D721Med (cell line): ENCODE measurements at regions not wholly inside any gene's neighbourhood (a gene's known extent, or its start where the extent isn't known, plus 50 kb on each side); places are given as distances from the start of the nearest gene placed in this dataset.
"Not testable (repeated sequence)": the region's sequence is repeated elsewhere in the genome, so short reads cannot be mapped to it uniquely, and the experiment has no call there.

ENCODE experiments used
- DNase-seq: peaks from one replicate; pipeline ENCODE4 v3.0.0; 2011; ENCODE audit warnings: low spot score; ENCODE audit not compliant: insufficient read length
- FAIRE-seq: peaks from 2 replicates; lab custom pipeline; 2011; peaks lifted over from hg19 to GRCh38; lab: Jason Lieb, UNC
- TF ChIP-seq, protein P1 (sequence below): IDR thresholded peaks from 2 replicates; pipeline ENCODE4 v1.5.1; 2012; ENCODE audit warnings: mild to moderate bottlenecking, control low read depth; ENCODE audit not compliant: insufficient read depth; ENCODE audit errors: missing control alignments

DNA sequence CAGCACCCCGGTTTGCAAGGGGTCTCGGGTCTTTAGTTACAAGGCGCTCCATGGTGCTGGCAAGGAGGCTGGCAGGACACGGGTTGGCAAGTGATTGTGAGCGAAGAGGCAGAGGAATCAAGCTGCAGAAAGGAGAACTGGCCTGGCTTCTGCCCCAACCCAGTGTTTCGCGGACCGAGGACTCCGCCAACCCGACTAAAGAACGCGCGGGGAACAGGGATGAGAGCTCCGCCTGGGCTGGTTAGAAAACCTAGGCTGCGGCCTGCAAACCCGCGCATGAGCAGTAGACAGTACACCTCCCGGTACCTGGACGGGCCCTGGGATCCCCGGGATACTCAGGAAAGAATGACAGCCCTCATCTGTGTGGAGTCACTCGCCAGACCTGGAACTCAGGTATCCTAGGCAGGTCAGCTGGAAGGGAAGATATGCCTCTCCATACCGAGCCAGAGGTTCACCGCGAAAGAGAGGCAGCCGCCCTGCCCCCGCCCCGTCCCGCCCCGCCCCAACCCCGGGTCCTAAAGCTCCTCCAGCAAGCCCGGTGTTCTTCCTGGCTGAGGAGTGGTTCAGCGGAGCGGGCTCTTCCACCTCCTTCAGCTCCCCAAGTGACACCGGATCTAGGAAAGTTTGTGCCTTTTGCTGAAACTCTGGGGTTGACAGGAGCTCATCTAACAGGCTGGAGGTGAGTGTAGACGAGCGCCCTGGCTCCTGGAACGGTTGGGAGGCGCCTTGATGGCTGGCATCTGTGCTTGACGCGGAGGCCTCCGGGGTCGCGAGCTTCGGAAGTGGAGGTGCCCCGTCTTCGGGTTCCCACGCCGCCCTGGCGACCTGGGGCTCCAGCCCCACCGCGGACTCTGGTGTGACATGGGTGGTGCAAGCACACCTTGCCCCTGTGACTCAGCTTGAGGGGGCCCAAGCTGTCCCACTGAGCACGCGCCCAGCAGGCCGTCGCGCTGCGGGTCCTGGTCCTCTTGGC is 1847.3 kb upstream of the DEFB115 start:
- no peak for FAIRE-seq
- no peak for DNase-seq
- TF ChIP-seq, protein P1, sequence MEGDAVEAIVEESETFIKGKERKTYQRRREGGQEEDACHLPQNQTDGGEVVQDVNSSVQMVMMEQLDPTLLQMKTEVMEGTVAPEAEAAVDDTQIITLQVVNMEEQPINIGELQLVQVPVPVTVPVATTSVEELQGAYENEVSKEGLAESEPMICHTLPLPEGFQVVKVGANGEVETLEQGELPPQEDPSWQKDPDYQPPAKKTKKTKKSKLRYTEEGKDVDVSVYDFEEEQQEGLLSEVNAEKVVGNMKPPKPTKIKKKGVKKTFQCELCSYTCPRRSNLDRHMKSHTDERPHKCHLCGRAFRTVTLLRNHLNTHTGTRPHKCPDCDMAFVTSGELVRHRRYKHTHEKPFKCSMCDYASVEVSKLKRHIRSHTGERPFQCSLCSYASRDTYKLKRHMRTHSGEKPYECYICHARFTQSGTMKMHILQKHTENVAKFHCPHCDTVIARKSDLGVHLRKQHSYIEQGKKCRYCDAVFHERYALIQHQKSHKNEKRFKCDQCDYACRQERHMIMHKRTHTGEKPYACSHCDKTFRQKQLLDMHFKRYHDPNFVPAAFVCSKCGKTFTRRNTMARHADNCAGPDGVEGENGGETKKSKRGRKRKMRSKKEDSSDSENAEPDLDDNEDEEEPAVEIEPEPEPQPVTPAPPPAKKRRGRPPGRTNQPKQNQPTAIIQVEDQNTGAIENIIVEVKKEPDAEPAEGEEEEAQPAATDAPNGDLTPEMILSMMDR = no peak

DNA sequence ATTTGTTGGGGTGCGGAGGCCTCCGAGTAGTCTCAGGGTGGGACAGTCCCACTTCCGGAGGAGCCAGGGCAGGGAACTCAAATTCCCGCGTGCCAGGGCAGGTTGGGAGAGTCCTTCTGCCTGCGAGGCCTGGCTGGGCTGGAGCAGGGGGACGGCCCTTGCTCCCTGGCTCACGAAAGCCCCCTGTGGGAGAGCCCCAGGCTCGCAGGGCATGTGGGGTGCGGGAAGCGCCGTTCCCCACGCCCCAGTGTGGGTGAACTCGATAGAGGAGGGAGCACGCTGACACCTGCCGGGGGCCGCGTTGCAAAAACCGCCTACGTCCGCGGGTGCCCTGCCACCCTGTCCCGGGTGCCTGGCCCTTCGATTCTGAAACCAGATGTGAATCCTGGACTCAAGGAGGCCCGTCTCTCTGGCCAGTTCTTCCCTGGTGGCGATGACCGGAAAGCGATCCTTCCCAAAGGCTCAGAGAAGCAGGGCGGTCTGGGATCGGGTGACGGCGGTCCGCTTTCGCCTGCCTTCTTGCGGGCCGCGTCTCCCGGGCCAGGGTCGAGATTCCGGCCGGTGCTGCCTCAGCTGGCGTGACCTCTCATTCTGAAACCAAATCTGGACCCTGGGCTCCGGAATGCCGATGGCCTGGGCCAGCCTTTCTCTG is 1846.5 kb upstream of the DEFB115 start:
- TF ChIP-seq, protein P1 = no peak
- no peak for FAIRE-seq
- DNase-seq = no peak

DNA sequence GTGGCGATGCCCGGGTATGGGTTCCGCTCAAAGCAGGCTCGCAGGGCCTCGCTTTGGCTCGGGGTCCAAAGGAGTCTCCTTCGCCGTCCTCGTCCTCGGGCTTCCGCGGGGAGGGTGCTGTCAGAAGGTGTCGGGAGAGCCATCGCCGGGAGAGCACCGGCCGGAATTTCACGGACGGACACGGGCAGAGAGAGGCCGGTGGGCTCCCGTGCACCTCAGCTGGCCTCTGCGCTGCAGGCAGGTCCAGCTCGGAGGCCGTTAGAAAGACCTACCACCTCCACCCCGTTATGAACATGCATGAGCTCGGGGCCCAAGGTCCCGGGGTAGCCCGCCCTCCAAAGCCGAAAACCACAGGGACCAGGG is 1846.0 kb upstream of the DEFB115 start:
- DNase-seq, FAIRE-seq: not testable (repeated sequence)

DNA sequence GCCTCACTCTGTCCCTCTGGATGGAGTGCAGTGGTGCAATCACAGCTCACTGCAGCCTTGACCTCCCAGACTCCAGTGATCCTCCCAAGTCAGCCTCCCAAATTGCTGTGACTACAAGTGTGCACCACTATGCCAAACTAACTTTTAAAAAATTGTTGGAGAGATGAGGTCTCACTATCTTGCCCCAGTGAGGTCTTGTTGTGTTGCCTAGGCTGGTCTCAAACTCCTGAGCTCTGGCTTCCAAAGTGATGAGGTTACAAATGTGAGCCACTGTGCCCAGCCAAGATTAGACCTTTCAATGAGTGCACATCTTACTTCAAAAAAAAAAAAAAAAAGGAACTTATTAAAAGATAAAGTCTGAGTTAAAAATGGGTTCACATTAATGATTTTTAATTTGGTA is 1838.1 kb upstream of the DEFB115 start:
- no peak for FAIRE-seq
- TF ChIP-seq, protein P1 = no peak
- DNase-seq = no peak

DNA sequence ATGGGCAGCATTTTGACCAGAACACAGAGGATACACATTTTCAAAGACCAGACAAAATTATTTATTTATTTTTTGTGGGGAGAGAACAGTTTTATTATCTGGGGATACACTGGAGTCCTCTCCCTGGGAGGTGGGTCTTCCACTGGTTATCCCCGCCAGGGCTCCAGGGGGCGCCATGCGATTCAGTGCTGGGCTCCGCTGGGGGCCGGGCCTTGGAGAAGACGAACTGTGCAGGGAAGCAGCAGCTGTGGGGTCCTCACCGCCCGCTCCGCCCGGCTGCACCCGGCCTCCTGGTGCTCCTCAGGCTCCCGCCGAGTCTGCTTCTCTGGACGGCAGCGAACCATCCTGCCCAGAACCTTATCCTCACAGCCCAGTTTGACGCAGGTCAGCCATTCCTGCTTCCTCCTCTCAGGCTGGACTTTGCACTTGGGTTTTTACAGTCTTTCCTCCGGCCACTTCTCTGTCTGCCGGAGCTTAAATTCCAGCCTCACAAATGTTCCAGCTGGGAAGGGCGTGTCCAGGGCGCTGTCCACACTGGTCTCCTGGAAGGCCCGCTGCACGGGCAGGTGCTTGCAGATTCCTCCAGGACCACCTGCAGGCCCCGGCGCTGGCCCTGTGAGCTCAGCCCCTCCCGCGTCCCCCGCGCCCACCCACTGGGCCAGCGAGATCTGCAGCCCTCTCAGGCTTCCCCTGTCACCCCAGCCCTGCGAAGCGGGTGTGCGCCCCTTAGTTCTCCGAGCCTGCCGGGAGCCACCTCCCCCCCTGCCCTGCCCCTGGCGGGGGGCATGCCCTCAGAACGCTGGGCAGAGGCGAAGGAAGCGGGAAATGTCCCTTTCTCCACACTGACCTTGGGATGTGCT is 1830.0 kb upstream of the DEFB115 start:
- FAIRE-seq = no peak
- TF ChIP-seq, protein P1 = no peak
- no peak for DNase-seq

DNA sequence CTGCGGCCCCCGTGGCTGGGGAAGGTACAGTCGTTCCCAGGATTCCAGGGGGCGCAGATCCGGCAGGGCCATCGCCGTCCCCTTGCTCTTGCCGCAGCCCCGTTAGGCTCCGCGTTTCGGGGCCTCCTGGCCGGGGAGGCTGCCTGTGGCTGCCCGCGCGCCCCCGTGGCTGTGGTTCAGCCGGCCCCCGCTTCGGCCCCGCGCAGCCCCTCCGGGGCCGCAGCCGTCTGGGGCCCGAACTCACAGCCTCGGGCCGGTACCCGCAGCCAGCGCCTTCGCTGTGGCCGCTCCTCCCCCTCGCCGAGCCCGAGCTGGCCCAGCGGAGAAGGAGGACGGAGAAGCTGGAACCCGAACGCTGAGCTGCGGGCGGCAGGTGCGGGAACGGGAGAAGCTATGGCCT is 1826.9 kb upstream of the DEFB115 start:
- FAIRE-seq = no peak
- no peak for DNase-seq
- TF ChIP-seq, protein P1 = no peak

DNA sequence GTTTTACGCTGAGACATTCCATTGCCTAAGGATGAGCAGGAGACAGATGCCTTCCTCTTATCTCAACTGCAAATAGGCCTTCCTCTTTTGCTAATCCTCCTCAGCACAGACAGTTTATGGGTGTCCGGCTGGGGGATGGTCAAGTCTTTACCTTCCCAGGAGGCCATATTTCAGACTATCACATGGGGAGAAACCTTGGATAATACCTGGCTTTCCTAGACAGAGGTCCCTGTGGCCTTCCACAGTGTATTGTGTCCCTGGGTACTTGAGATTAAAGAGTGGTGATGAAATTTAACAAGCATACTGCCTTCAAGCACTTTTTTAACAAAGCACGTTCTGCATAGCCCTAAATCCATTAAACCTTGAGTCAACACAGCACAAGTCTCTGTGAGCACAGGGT is 1816.7 kb upstream of the DEFB115 start:
- DNase-seq, FAIRE-seq: not testable (repeated sequence)
